ENCODE measurements at regions not wholly inside any gene's neighbourhood (a gene's known extent, or its start where the extent isn't known, plus 50 kb on each side); places are given as distances from the start of the nearest gene placed in this dataset.

GRCh38 chr1:232169436-232169835 is 460.5 kb downstream of the SIPA1L2 start:
- DNase-seq (ENCODE audit: unreplicated experiment), result no peak
- Mint-ChIP-seq H3K9me3 (ENCODE audit: unreplicated experiment) (no peaks in the 10 kb centered on the region), H3K4me3 (ENCODE audit: unreplicated experiment) (no peak overlapping the region), H3K4me1 (ENCODE audit: insufficient read depth, unreplicated experiment) (no peaks in the 10 kb centered on the region), H3K27ac (ENCODE audit: low read depth, unreplicated experiment) (no peak overlapping the region), H3K27me3 (ENCODE audit: insufficient read depth, unreplicated experiment) (no peaks in the 10 kb centered on the region), H3K36me3 (ENCODE audit: insufficient read depth, unreplicated experiment) (no peaks in the 10 kb centered on the region)
- ChIA-PET POLR2A (interaction anchor here (0.7 to 1.4 kb wide), 8 partner anchors 13 to 429 kb away, joined by 3 to 8 read pairs (median 3); no protein-coding TSS in a partner anchor), CTCF (interaction anchor here (1.0 to 1.2 kb wide), 2 partner anchors 32 to 445 kb away, joined by 3 read pairs; no protein-coding TSS in a partner anchor)
- intact Hi-C loops (cut with micrococcal nuclease), result no loop called here
- BruUV-seq (replicated peaks), result no TSS peak
- TF ChIP-seq, protein P1, sequence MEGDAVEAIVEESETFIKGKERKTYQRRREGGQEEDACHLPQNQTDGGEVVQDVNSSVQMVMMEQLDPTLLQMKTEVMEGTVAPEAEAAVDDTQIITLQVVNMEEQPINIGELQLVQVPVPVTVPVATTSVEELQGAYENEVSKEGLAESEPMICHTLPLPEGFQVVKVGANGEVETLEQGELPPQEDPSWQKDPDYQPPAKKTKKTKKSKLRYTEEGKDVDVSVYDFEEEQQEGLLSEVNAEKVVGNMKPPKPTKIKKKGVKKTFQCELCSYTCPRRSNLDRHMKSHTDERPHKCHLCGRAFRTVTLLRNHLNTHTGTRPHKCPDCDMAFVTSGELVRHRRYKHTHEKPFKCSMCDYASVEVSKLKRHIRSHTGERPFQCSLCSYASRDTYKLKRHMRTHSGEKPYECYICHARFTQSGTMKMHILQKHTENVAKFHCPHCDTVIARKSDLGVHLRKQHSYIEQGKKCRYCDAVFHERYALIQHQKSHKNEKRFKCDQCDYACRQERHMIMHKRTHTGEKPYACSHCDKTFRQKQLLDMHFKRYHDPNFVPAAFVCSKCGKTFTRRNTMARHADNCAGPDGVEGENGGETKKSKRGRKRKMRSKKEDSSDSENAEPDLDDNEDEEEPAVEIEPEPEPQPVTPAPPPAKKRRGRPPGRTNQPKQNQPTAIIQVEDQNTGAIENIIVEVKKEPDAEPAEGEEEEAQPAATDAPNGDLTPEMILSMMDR (IDR thresholded peaks at IDR 0.05; ENCODE audit: unreplicated experiment), result no peak

GRCh38 chr1:232168508-232168907 is 461.4 kb downstream of the SIPA1L2 start:
- intact Hi-C loops (cut with micrococcal nuclease), result no loop called here
- ChIA-PET CTCF (interaction anchor here (0.6 to 1.2 kb wide), 4 partner anchors 8 to 446 kb away, joined by 3 read pairs; no protein-coding TSS in a partner anchor), POLR2A (interaction anchor here (1.1 to 1.4 kb wide), 4 partner anchors 11 to 116 kb away, joined by 3 read pairs; no protein-coding TSS in a partner anchor)
- no TSS peak for BruUV-seq (replicated peaks)
- Mint-ChIP-seq H3K9me3 (ENCODE audit: unreplicated experiment) (no peaks in the 10 kb centered on the region), H3K4me3 (ENCODE audit: unreplicated experiment) (no peak overlapping the region), H3K4me1 (ENCODE audit: insufficient read depth, unreplicated experiment) (no peaks in the 10 kb centered on the region), H3K27ac (ENCODE audit: low read depth, unreplicated experiment) (no peak overlapping the region), H3K36me3 (ENCODE audit: insufficient read depth, unreplicated experiment) (no peaks in the 10 kb centered on the region), H3K27me3 (ENCODE audit: insufficient read depth, unreplicated experiment) (no peaks in the 10 kb centered on the region)
- no peak for DNase-seq (ENCODE audit: unreplicated experiment)
- TF ChIP-seq, protein P1 (IDR thresholded peaks at IDR 0.05; ENCODE audit: unreplicated experiment), result no peak

DNA sequence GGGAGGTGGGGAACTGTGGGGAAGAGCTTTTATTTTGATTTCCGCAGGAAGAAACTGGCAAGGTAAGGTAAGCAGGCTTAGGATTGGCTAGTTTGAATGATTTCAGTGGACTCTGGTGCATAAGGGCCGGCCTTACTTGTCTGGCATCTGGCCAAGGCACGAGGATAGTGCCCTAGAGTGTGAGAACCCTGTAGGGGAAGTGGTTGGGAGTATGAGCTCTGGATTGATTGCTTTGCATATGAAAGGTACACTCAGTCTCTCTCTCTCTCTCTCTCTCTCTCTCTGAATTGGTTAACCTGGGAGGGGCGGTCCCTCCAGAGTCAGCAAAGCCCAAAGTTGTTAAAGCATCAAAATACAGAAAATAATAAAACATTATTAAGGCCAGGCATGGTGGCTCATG is 463.0 kb downstream of the SIPA1L2 start:
- no peaks in the 10 kb centered on the region for H3K27me3 Mint-ChIP-seq (ENCODE audit: insufficient read depth, unreplicated experiment)
- H3K27ac Mint-ChIP-seq (ENCODE audit: low read depth, unreplicated experiment), result no peak overlapping the region
- intact Hi-C loops (cut with micrococcal nuclease), result no loop called here
- ChIA-PET POLR2A (no interaction called here), CTCF (interaction anchor here (0.6 to 0.7 kb wide), 2 partner anchors 72 to 635 kb away, joined by 3 to 4 read pairs; no protein-coding TSS in a partner anchor)
- no peaks in the 10 kb centered on the region for H3K9me3 Mint-ChIP-seq (ENCODE audit: unreplicated experiment)
- DNase-seq (ENCODE audit: unreplicated experiment), result no peak
- no TSS peak for BruUV-seq (replicated peaks)
- no peaks in the 10 kb centered on the region for H3K36me3 Mint-ChIP-seq (ENCODE audit: insufficient read depth, unreplicated experiment)
- no peaks in the 10 kb centered on the region for H3K4me1 Mint-ChIP-seq (ENCODE audit: insufficient read depth, unreplicated experiment)
- TF ChIP-seq, protein P1 (IDR thresholded peaks at IDR 0.05; ENCODE audit: unreplicated experiment), result no peak
- H3K4me3 Mint-ChIP-seq (ENCODE audit: unreplicated experiment), result no peak overlapping the region

- Mint-ChIP-seq H3K9me3 (ENCODE audit: unreplicated experiment) (no peaks in the 10 kb centered on the region), H3K4me3 (ENCODE audit: unreplicated experiment) (no peak overlapping the region), H3K36me3 (ENCODE audit: insufficient read depth, unreplicated experiment) (no peaks in the 10 kb centered on the region), H3K4me1 (ENCODE audit: insufficient read depth, unreplicated experiment) (no peaks in the 10 kb centered on the region), H3K27ac (ENCODE audit: low read depth, unreplicated experiment) (no peak overlapping the region), H3K27me3 (ENCODE audit: insufficient read depth, unreplicated experiment) (no peaks in the 10 kb centered on the region)
- CTCF ChIA-PET, result interaction anchor here (0.6 to 1.0 kb wide), 2 partner anchors 297 to 379 kb away, joined by 3 read pairs; no protein-coding TSS in a partner anchor
- no peak for DNase-seq (ENCODE audit: unreplicated experiment)
- no TSS peak for BruUV-seq (replicated peaks)
- TF ChIP-seq, protein P1 (IDR thresholded peaks at IDR 0.05; ENCODE audit: unreplicated experiment), result no peak
- intact Hi-C loops (cut with micrococcal nuclease), result no loop called here
- POLR2A ChIA-PET, result interaction anchor here (0.6 to 1.0 kb wide), 4 partner anchors 27 to 1608 kb away, joined by 3 to 4 read pairs (median 3); no protein-coding TSS in a partner anchor
Observed at GRCh38 chr1:232164078-232164963, 465.6 kb downstream of the SIPA1L2 start.

Data from MCF 10A (cell line).